ENCODE measurements at regions not wholly inside any gene's neighbourhood (a gene's known extent, or its start where the extent isn't known, plus 50 kb on each side); places are given as distances from the start of the nearest gene placed in this dataset.

- Mint-ChIP-seq H3K4me1 (ENCODE audit: low read depth) (no peaks in the 10 kb centered on the region), H3K27me3 (no peaks in the 10 kb centered on the region), H3K36me3 (ENCODE audit: low read depth) (no peaks in the 10 kb centered on the region), H3K4me3 (no peak overlapping the region), H3K27ac (no peak overlapping the region), H3K9me3 (peaks cover 2% of the 10 kb centered on the region)
- intact Hi-C loops (cut with micrococcal nuclease), result no loop called here
- POLR2A ChIA-PET, result no interaction called here
- CTCF ChIA-PET, result no interaction called here
- TF ChIP-seq, protein P1, sequence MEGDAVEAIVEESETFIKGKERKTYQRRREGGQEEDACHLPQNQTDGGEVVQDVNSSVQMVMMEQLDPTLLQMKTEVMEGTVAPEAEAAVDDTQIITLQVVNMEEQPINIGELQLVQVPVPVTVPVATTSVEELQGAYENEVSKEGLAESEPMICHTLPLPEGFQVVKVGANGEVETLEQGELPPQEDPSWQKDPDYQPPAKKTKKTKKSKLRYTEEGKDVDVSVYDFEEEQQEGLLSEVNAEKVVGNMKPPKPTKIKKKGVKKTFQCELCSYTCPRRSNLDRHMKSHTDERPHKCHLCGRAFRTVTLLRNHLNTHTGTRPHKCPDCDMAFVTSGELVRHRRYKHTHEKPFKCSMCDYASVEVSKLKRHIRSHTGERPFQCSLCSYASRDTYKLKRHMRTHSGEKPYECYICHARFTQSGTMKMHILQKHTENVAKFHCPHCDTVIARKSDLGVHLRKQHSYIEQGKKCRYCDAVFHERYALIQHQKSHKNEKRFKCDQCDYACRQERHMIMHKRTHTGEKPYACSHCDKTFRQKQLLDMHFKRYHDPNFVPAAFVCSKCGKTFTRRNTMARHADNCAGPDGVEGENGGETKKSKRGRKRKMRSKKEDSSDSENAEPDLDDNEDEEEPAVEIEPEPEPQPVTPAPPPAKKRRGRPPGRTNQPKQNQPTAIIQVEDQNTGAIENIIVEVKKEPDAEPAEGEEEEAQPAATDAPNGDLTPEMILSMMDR (IDR thresholded peaks at IDR 0.05), result no peak
- DNase-seq (no peak), ATAC-seq (no peak)
Observed at GRCh38 chr10:52965938-52966401, 193.4 kb upstream of the MBL2 start.

DNA sequence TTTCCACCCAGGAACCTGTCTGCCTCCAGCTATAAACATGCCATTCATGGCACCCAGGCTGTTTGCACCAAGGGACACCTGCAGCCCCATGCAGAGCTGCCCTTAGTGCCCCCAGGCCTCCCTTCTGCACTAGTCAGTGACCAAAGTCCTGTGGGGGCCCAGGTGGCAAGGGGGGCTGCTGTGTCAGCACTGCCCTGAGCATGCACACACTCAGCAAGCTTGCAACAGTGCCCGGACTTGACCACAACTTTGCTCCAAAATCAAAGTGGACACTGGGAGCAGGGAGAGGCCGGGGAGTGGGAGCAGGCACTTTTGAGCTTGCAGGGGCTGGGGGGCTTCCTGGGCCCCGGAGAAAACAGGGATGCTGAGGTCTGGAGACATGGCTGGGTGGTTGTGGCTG lies 192.9 kb upstream of the MBL2 start:
- POLR2A ChIA-PET, result no interaction called here
- no peak for DNase-seq
- CTCF ChIA-PET, result no interaction called here
- intact Hi-C loops (cut with micrococcal nuclease), result no loop called here
- Mint-ChIP-seq H3K27ac (no peak overlapping the region), H3K36me3 (ENCODE audit: low read depth) (no peaks in the 10 kb centered on the region), H3K27me3 (no peaks in the 10 kb centered on the region), H3K9me3 (peaks cover 2% of the 10 kb centered on the region), H3K4me3 (no peak overlapping the region), H3K4me1 (ENCODE audit: low read depth) (no peaks in the 10 kb centered on the region)
- no peak for ATAC-seq
- TF ChIP-seq, protein P1 (IDR thresholded peaks at IDR 0.05), result no peak

- Mint-ChIP-seq H3K9me3 (peaks cover 2% of the 10 kb centered on the region), H3K27me3 (no peaks in the 10 kb centered on the region), H3K36me3 (ENCODE audit: low read depth) (no peaks in the 10 kb centered on the region), H3K27ac (no peak overlapping the region), H3K4me3 (no peak overlapping the region), H3K4me1 (ENCODE audit: low read depth) (no peaks in the 10 kb centered on the region)
- intact Hi-C loops (cut with micrococcal nuclease), result no loop called here
- POLR2A ChIA-PET, result no interaction called here
- no peak for DNase-seq
- CTCF ChIA-PET, result no interaction called here
- TF ChIP-seq, protein P1 (IDR thresholded peaks at IDR 0.05), result no peak
- ATAC-seq, result no peak
Observed at GRCh38 chr10:52961323-52961722, 188.7 kb upstream of the MBL2 start.

GRCh38 chr10:52959810-52960209 lies 187.2 kb upstream of the MBL2 start:
- peaks cover 2% of the 10 kb centered on the region for H3K9me3 Mint-ChIP-seq
- H3K27ac Mint-ChIP-seq, result no peak overlapping the region
- DNase-seq, result no peak
- TF ChIP-seq, protein P1 (IDR thresholded peaks at IDR 0.05), result no peak
- no peaks in the 10 kb centered on the region for H3K27me3 Mint-ChIP-seq
- ChIA-PET CTCF (no interaction called here), POLR2A (no interaction called here)
- no peak for ATAC-seq
- H3K36me3 Mint-ChIP-seq (ENCODE audit: low read depth), result no peaks in the 10 kb centered on the region
- H3K4me1 Mint-ChIP-seq (ENCODE audit: low read depth), result no peaks in the 10 kb centered on the region
- H3K4me3 Mint-ChIP-seq, result no peak overlapping the region
- intact Hi-C loops (cut with micrococcal nuclease), result no loop called here

DNA sequence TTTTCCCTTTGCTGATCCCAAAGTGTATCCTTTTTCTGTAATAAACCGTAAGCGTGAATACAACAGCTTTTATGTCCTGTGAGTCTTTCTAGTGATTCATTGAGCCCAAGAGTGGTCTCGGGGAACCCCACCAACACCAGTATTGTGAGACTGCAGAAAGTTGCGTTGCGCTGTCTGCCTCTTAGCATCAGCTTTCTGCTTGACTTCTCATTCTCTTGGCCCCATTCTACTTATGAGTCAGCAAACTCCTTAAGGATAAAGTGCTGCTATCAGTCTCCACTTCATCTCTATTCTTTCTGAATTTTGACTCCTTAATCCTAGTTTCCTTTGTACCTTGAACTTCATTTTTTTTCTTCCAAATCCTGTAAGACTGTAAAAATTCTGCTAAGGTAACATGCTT lies 184.3 kb upstream of the MBL2 start:
- Mint-ChIP-seq H3K27me3 (no peaks in the 10 kb centered on the region), H3K27ac (no peak overlapping the region), H3K4me3 (no peak overlapping the region), H3K9me3 (peaks cover 2% of the 10 kb centered on the region), H3K4me1 (ENCODE audit: low read depth) (no peaks in the 10 kb centered on the region), H3K36me3 (ENCODE audit: low read depth) (no peaks in the 10 kb centered on the region)
- TF ChIP-seq, protein P1 (IDR thresholded peaks at IDR 0.05), result no peak
- POLR2A ChIA-PET, result no interaction called here
- no peak for DNase-seq
- CTCF ChIA-PET, result no interaction called here
- intact Hi-C loops (cut with micrococcal nuclease), result no loop called here
- no peak for ATAC-seq
